HEK293 (cell line): ENCODE measurements at regions not wholly inside any gene's neighbourhood (a gene's known extent, or its start where the extent isn't known, plus 50 kb on each side); places are given as distances from the start of the nearest gene placed in this dataset.

Experiments
- BCL11A ChIP-seq: fragments of 450-650 bp; formaldehyde crosslinking; IDR thresholded peaks from 2 replicates; pipeline ENCODE4 v1.5.1; 2016; ENCODE audit warnings: low read depth, missing biosample characterization, missing genetic modification characterization
- BCL11B ChIP-seq: fragments of 450-650 bp; formaldehyde crosslinking; IDR thresholded peaks from 2 replicates; pipeline ENCODE4 v1.5.1; 2016; ENCODE audit warnings: low read depth, missing biosample characterization, missing genetic modification characterization
- KLF16 ChIP-seq: fragments of 450-650 bp; formaldehyde crosslinking; IDR thresholded peaks from 2 replicates; pipeline ENCODE4 v1.5.1; 2017; ENCODE audit warnings: missing biosample characterization, missing genetic modification characterization
- KLF8 ChIP-seq: fragments of 450-650 bp; formaldehyde crosslinking; IDR thresholded peaks from 2 replicates; pipeline ENCODE4 v1.5.1; 2016; ENCODE audit warnings: missing biosample characterization, missing genetic modification characterization
- OSR2 ChIP-seq: fragments of 450-650 bp; formaldehyde crosslinking; IDR thresholded peaks from 2 replicates; pipeline ENCODE4 v1.5.1; 2016; ENCODE audit warnings: missing biosample characterization, missing genetic modification characterization
- WT1 ChIP-seq: fragments of 450-650 bp; formaldehyde crosslinking; IDR thresholded peaks from 2 replicates; pipeline ENCODE4 v1.5.1; 2016; ENCODE audit warnings: missing biosample characterization, missing genetic modification characterization
- ZBTB21 ChIP-seq: fragments of 450-650 bp; formaldehyde crosslinking; IDR thresholded peaks from 2 replicates; pipeline ENCODE4 v1.5.1; 2017; ENCODE audit warnings: missing biosample characterization, missing genetic modification characterization
- ZBTB8A ChIP-seq: fragments of 450-650 bp; formaldehyde crosslinking; IDR thresholded peaks from 2 replicates; pipeline ENCODE4 v1.5.1; 2016; ENCODE audit warnings: missing biosample characterization, missing genetic modification characterization
- ZNF175 ChIP-seq: fragments of 450-650 bp; formaldehyde crosslinking; IDR thresholded peaks from 2 replicates; pipeline ENCODE4 v1.5.1; 2016; ENCODE audit warnings: missing biosample characterization, missing genetic modification characterization
- ZNF2 ChIP-seq: fragments of 450-650 bp; formaldehyde crosslinking; IDR thresholded peaks from 2 replicates; pipeline ENCODE4 v1.5.1; 2016; ENCODE audit warnings: missing biosample characterization, missing genetic modification characterization
- ZNF274 ChIP-seq, 2 experiments: fragments of 200-500 bp in 1 of 2; fragments of 450-650 bp in 1 of 2; sonication (Bioruptor generic) in 1 of 2; formaldehyde crosslinking in 1 of 2; IDR thresholded peaks; 2 replicates each; pipeline versions ENCODE4 v1.5.1 to v1.6.1; 2014 to 2016; ENCODE audit warnings: borderline replicate concordance in 1 of 2, inconsistent platforms in 1 of 2, low read length in 1 of 2, missing biosample characterization in 1 of 2, missing genetic modification characterization in 1 of 2
- ZNF341 ChIP-seq: fragments of 450-650 bp; formaldehyde crosslinking; IDR thresholded peaks from 2 replicates; pipeline ENCODE4; 2016; ENCODE audit warnings: low read depth, missing biosample characterization, missing genetic modification characterization
- ZNF366 ChIP-seq: fragments of 450-650 bp; formaldehyde crosslinking; conservative IDR thresholded peaks from 2 replicates; pipeline ENCODE4 v1.5.1; 2016; ENCODE audit warnings: missing biosample characterization, missing genetic modification characterization
- ZNF433 ChIP-seq: fragments of 450-650 bp; formaldehyde crosslinking; IDR thresholded peaks from 2 replicates; pipeline ENCODE4 v1.5.1; 2016; ENCODE audit warnings: missing biosample characterization, missing genetic modification characterization, low read depth
- ZNF501 ChIP-seq: fragments of 450-650 bp; formaldehyde crosslinking; IDR thresholded peaks from 2 replicates; pipeline ENCODE4 v1.5.1; 2016; ENCODE audit warnings: missing biosample characterization, missing genetic modification characterization
- ZNF530 ChIP-seq: fragments of 450-650 bp; formaldehyde crosslinking; IDR thresholded peaks from 2 replicates; pipeline ENCODE4 v1.5.1; 2016; ENCODE audit warnings: low read depth, missing biosample characterization, missing genetic modification characterization
- ZNF585B ChIP-seq: fragments of 450-650 bp; formaldehyde crosslinking; IDR thresholded peaks from 2 replicates; pipeline ENCODE4 v1.5.1; 2016; ENCODE audit warnings: missing biosample characterization, missing genetic modification characterization
- ZNF677 ChIP-seq: fragments of 450-650 bp; IDR thresholded peaks from 2 replicates; pipeline ENCODE4 v1.5.0; 2018; ENCODE audit warnings: missing biosample characterization, mild to moderate bottlenecking, missing genetic modification characterization, moderate library complexity
- ZNF76 ChIP-seq: fragments of 450-650 bp; formaldehyde crosslinking; IDR thresholded peaks from 2 replicates; pipeline ENCODE4; 2016; ENCODE audit warnings: low read depth, missing biosample characterization, missing genetic modification characterization, borderline replicate concordance
- ZNF791 ChIP-seq: fragments of 450-650 bp; formaldehyde crosslinking; IDR thresholded peaks from 2 replicates; pipeline ENCODE4 v1.5.1; 2016; ENCODE audit warnings: missing biosample characterization, missing genetic modification characterization
- ZNF837 ChIP-seq: fragments of 450-650 bp; formaldehyde crosslinking; IDR thresholded peaks from 2 replicates; pipeline ENCODE4 v1.5.1; 2016; ENCODE audit warnings: missing biosample characterization, missing genetic modification characterization
- ZSCAN23 ChIP-seq: fragments of 450-650 bp; formaldehyde crosslinking; IDR thresholded peaks from 2 replicates; pipeline ENCODE4 v1.5.1; 2016; ENCODE audit warnings: missing biosample characterization, missing genetic modification characterization
- TF ChIP-seq, protein P1 (sequence below): fragments of 450-650 bp; IDR thresholded peaks from 2 replicates; pipeline ENCODE4 v1.5.1; 2018; ENCODE audit warnings: missing biosample characterization, mild to moderate bottlenecking, missing genetic modification characterization
- TF ChIP-seq, protein P2 (sequence below): fragments of 450-650 bp; formaldehyde crosslinking; IDR thresholded peaks from 2 replicates; pipeline ENCODE4; 2016; ENCODE audit warnings: missing biosample characterization, missing genetic modification characterization
- TF ChIP-seq, protein P3 (sequence below): fragments of 450-650 bp; formaldehyde crosslinking; IDR thresholded peaks from 2 replicates; pipeline ENCODE4 v1.5.1; 2016; ENCODE audit warnings: missing biosample characterization, missing genetic modification characterization
- TF ChIP-seq, protein P4 (sequence below): fragments of 450-650 bp; formaldehyde crosslinking; IDR thresholded peaks from 2 replicates; pipeline ENCODE4 v1.5.1; 2016; ENCODE audit warnings: missing biosample characterization, missing genetic modification characterization, borderline replicate concordance
- TF ChIP-seq, protein P5 (sequence below): fragments of 450-650 bp; formaldehyde crosslinking; IDR thresholded peaks from 2 replicates; pipeline ENCODE4 v1.5.1; 2016; ENCODE audit warnings: missing biosample characterization, missing genetic modification characterization
- TF ChIP-seq, protein P6 (sequence below): fragments of 450-650 bp; formaldehyde crosslinking; IDR thresholded peaks from 2 replicates; pipeline ENCODE4 v1.5.1; 2017; ENCODE audit warnings: missing biosample characterization, mild to moderate bottlenecking, missing genetic modification characterization, moderate library complexity

DNA sequence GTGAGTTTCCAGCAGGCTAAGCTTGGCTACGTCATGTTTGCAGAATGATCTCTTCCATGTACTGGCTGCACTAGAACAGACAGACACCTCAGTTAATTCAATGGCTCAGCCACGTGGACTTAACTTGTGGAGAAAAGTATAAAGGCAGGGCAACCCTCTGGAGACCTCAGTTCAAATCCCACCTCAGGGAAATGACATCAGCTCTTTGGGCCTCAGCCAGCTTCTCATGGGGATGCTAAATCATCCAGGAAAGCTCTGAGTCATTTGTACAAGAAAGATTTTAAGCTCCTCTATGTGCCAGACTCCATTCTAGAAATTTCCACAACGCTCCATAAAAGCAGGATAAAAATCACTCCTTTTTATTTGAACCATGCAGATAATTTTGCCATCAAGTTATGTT, 128.5 kb upstream of the SALL4 start (continued):
- TF ChIP-seq, protein P1, sequence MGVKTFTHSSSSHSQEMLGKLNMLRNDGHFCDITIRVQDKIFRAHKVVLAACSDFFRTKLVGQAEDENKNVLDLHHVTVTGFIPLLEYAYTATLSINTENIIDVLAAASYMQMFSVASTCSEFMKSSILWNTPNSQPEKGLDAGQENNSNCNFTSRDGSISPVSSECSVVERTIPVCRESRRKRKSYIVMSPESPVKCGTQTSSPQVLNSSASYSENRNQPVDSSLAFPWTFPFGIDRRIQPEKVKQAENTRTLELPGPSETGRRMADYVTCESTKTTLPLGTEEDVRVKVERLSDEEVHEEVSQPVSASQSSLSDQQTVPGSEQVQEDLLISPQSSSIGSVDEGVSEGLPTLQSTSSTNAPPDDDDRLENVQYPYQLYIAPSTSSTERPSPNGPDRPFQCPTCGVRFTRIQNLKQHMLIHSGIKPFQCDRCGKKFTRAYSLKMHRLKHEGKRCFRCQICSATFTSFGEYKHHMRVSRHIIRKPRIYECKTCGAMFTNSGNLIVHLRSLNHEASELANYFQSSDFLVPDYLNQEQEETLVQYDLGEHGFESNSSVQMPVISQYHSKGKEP, result peak; percentile 63
- TF ChIP-seq WT1 (tag by site-specific recombination), result peak; percentile 21; the same call in 1 of the 2 replicates
- TF ChIP-seq ZNF274 (IDR thresholded peaks at IDR 0.05; ENCODE audit: low read length), result no peak
- TF ChIP-seq ZNF274 (tag by site-specific recombination; IDR thresholded peaks at IDR 0.05; ENCODE audit: borderline replicate concordance), result no peak
- TF ChIP-seq, protein P2, sequence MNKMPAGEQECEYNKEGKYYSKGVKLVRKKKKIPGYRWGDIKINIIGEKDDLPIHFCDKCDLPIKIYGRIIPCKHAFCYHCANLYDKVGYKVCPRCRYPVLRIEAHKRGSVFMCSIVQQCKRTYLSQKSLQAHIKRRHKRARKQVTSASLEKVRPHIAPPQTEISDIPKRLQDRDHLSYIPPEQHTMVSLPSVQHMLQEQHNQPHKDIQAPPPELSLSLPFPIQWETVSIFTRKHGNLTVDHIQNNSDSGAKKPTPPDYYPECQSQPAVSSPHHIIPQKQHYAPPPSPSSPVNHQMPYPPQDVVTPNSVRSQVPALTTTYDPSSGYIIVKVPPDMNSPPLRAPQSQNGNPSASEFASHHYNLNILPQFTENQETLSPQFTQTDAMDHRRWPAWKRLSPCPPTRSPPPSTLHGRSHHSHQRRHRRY (tag by site-specific recombination), result no peak
- TF ChIP-seq, protein P3, sequence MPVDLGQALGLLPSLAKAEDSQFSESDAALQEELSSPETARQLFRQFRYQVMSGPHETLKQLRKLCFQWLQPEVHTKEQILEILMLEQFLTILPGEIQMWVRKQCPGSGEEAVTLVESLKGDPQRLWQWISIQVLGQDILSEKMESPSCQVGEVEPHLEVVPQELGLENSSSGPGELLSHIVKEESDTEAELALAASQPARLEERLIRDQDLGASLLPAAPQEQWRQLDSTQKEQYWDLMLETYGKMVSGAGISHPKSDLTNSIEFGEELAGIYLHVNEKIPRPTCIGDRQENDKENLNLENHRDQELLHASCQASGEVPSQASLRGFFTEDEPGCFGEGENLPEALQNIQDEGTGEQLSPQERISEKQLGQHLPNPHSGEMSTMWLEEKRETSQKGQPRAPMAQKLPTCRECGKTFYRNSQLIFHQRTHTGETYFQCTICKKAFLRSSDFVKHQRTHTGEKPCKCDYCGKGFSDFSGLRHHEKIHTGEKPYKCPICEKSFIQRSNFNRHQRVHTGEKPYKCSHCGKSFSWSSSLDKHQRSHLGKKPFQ (tag by site-specific recombination), result 0 out of 2 replicates have a peak, but pooled peaks have one; percentile 42
- TF ChIP-seq ZNF76 (tag by site-specific recombination), result no peak
- TF ChIP-seq BCL11A, result 0 out of 2 replicates have a peak, but pooled peaks have one; percentile 18
- no peak for TF ChIP-seq ZNF837 (tag by site-specific recombination)
- 0 out of 2 replicates have a peak, but pooled peaks have one; percentile 27 for TF ChIP-seq KLF16 (tag by site-specific recombination)
- TF ChIP-seq KLF8 (tag by site-specific recombination), result peak; percentile 34; the same call in 1 of the 2 replicates
- TF ChIP-seq ZNF2 (tag by site-specific recombination), result peak; percentile 16; the same call in 1 of the 2 replicates
- no peak for TF ChIP-seq ZNF791 (tag by site-specific recombination)
- TF ChIP-seq ZNF341, result no peak
- TF ChIP-seq, protein P4, sequence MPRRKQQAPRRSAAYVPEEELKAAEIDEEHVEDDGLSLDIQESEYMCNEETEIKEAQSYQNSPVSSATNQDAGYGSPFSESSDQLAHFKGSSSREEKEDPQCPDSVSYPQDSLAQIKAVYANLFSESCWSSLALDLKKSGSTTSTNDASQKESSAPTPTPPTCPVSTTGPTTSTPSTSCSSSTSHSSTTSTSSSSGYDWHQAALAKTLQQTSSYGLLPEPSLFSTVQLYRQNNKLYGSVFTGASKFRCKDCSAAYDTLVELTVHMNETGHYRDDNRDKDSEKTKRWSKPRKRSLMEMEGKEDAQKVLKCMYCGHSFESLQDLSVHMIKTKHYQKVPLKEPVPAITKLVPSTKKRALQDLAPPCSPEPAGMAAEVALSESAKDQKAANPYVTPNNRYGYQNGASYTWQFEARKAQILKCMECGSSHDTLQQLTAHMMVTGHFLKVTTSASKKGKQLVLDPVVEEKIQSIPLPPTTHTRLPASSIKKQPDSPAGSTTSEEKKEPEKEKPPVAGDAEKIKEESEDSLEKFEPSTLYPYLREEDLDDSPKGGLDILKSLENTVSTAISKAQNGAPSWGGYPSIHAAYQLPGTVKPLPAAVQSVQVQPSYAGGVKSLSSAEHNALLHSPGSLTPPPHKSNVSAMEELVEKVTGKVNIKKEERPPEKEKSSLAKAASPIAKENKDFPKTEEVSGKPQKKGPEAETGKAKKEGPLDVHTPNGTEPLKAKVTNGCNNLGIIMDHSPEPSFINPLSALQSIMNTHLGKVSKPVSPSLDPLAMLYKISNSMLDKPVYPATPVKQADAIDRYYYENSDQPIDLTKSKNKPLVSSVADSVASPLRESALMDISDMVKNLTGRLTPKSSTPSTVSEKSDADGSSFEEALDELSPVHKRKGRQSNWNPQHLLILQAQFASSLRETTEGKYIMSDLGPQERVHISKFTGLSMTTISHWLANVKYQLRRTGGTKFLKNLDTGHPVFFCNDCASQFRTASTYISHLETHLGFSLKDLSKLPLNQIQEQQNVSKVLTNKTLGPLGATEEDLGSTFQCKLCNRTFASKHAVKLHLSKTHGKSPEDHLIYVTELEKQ (tag by site-specific recombination), result peak; percentile 76; the same call in 1 of the 2 replicates
- no peak for TF ChIP-seq ZSCAN23 (tag by site-specific recombination)
- no peak for TF ChIP-seq BCL11B (tag by site-specific recombination)
- no peak for TF ChIP-seq ZNF530
- TF ChIP-seq ZNF175, result no peak
- no peak for TF ChIP-seq OSR2 (tag by site-specific recombination)
- TF ChIP-seq, protein P5, sequence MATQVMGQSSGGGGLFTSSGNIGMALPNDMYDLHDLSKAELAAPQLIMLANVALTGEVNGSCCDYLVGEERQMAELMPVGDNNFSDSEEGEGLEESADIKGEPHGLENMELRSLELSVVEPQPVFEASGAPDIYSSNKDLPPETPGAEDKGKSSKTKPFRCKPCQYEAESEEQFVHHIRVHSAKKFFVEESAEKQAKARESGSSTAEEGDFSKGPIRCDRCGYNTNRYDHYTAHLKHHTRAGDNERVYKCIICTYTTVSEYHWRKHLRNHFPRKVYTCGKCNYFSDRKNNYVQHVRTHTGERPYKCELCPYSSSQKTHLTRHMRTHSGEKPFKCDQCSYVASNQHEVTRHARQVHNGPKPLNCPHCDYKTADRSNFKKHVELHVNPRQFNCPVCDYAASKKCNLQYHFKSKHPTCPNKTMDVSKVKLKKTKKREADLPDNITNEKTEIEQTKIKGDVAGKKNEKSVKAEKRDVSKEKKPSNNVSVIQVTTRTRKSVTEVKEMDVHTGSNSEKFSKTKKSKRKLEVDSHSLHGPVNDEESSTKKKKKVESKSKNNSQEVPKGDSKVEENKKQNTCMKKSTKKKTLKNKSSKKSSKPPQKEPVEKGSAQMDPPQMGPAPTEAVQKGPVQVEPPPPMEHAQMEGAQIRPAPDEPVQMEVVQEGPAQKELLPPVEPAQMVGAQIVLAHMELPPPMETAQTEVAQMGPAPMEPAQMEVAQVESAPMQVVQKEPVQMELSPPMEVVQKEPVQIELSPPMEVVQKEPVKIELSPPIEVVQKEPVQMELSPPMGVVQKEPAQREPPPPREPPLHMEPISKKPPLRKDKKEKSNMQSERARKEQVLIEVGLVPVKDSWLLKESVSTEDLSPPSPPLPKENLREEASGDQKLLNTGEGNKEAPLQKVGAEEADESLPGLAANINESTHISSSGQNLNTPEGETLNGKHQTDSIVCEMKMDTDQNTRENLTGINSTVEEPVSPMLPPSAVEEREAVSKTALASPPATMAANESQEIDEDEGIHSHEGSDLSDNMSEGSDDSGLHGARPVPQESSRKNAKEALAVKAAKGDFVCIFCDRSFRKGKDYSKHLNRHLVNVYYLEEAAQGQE (tag by site-specific recombination), result no peak
- TF ChIP-seq ZNF585B (tag by site-specific recombination), result no peak
- no peak for TF ChIP-seq ZNF501
- TF ChIP-seq ZNF677 (tag by site-specific recombination), result no peak
- no peak for TF ChIP-seq ZBTB21 (tag by site-specific recombination)
- no peak for TF ChIP-seq ZNF433 (tag by site-specific recombination)
- peak; percentile 18; the same call in 1 of the 2 replicates for TF ChIP-seq ZBTB8A (tag by site-specific recombination)
- TF ChIP-seq, protein P6, sequence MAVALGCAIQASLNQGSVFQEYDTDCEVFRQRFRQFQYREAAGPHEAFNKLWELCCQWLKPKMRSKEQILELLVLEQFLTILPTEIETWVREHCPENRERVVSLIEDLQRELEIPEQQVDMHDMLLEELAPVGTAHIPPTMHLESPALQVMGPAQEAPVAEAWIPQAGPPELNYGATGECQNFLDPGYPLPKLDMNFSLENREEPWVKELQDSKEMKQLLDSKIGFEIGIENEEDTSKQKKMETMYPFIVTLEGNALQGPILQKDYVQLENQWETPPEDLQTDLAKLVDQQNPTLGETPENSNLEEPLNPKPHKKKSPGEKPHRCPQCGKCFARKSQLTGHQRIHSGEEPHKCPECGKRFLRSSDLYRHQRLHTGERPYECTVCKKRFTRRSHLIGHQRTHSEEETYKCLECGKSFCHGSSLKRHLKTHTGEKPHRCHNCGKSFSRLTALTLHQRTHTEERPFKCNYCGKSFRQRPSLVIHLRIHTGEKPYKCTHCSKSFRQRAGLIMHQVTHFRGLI (tag by site-specific recombination), result no peak
- TF ChIP-seq ZNF366, result peak; percentile 44
